Gastrocnemius medialis (tissue), 4 donors: ENCODE measurements at regions not wholly inside any gene's neighbourhood (a gene's known extent, or its start where the extent isn't known, plus 50 kb on each side); places are given as distances from the start of the nearest gene placed in this dataset.

Experiments used
- CTCF ChIP-seq, 5 experiments: fragments of 450-650 bp in 3 of 5; fragments of 200-600 bp in 2 of 5; sonication (generic) in 2 of 5; IDR thresholded peaks in 4 of 5; conservative IDR thresholded peaks in 1 of 5; 1 replicate in 4 of 5; 2 replicates in 1 of 5; pipeline ENCODE4 v1.5.1; 2016 to 2019; ENCODE audit warnings: antibody characterized with exemption in 5 of 5, mild to moderate bottlenecking in 3 of 5, moderate library complexity in 3 of 5
- POLR2A ChIP-seq, 2 donors: fragments of 450-650 bp; IDR thresholded peaks; one replicate each; pipeline ENCODE4 v1.6.1; 2017; ENCODE audit warnings: antibody characterized with exemption in 2 of 2, mild to moderate bottlenecking in 2 of 2, moderate library complexity in 2 of 2

GRCh38 chr3:16106050-16106449, 68.4 kb upstream of the GALNT15 start:
- no peak for TF ChIP-seq CTCF (IDR thresholded peaks at IDR 0.05 in 4 of 5, conservative IDR thresholded peaks at IDR 0.05 in 1 of 5)
- no peak for TF ChIP-seq POLR2A (IDR thresholded peaks at IDR 0.05)
